HepG2 (cell line): ENCODE measurements at regions not wholly inside any gene's neighbourhood (a gene's known extent, or its start where the extent isn't known, plus 50 kb on each side); places are given as distances from the start of the nearest gene placed in this dataset.
A peak's percentile ranks its signal among the peaks of the same experiment; 100 is the strongest.

ENCODE experiments used
- ATAC-seq: fragments of 200-7000 bp; cut with Tn5 transposase; 3 replicates; pipeline ENCODE4 v1.9.1; 2020; ENCODE audit warnings: mild to moderate bottlenecking, moderate library complexity
- BruUV-seq: library from RNA; stranded (reverse); fragments of 400-500 nt; replicated peaks from 2 replicates; lab custom pipeline; 2021; lab: Mats Ljungman, UMichigan
- CTCF ChIA-PET: fragments of 300-600 bp; formaldehyde crosslinking; extraction: SDS; loops from one replicate; lab custom pipeline; 2021; ENCODE audit warnings: low total read pairs, inconsistent platforms, low intra/inter-chr PET ratio; lab: Yijun Ruan, JAX
- POLR2A ChIA-PET: fragments of 350-600 bp; sonication (Branson Sonifier 250); formaldehyde crosslinking; loops from one replicate; lab custom pipeline; 2020; ENCODE audit warnings: antibody characterized with exemption, inconsistent platforms; lab: Yijun Ruan, JAX
- DNase-seq: peaks from one replicate; pipeline ENCODE4 v3.0.0-alpha.2; 2015; ENCODE audit warnings: low spot score
- FAIRE-seq: peaks from 3 replicates; lab custom pipeline; 2011; peaks lifted over from hg19 to GRCh38; lab: Jason Lieb, UNC
- H2AFZ ChIP-seq: one replicate; pipeline ENCODE4 v1.6.1; 2011; ENCODE audit warnings: low read length, inconsistent platforms
- H3K27ac ChIP-seq: fragments of 300-600 bp; 3 replicates; pipeline ENCODE4 v1.8.0; 2011; ENCODE audit warnings: mixed run types, mild to moderate bottlenecking, mixed read lengths, low read length, inconsistent platforms; ENCODE audit not compliant: insufficient read depth; ENCODE audit errors: extremely low read length
- H3K27me3 ChIP-seq, 2 experiments: fragments of 200-600 bp in 1 of 2; 2 replicates in 1 of 2; 3 replicates in 1 of 2; pipeline versions ENCODE4 v1.6.0 to v1.8.0; 2011; ENCODE audit warnings: low read length in 2 of 2, mild to moderate bottlenecking in 2 of 2, moderate library complexity in 2 of 2, inconsistent platforms in 1 of 2; ENCODE audit not compliant: insufficient read depth in 2 of 2, control insufficient read depth in 1 of 2
- H3K36me3 ChIP-seq, 2 experiments: fragments of 200-600 bp in 1 of 2; replicated peaks in 1 of 2; 2 replicates in 1 of 2; 3 replicates in 1 of 2; pipeline versions ENCODE4 v1.5.1 to v1.8.0; 2011; ENCODE audit warnings: low read length in 2 of 2, inconsistent platforms in 1 of 2; ENCODE audit not compliant: insufficient read depth in 2 of 2, control insufficient read depth in 1 of 2
- H3K4me1 ChIP-seq: 2 replicates; pipeline ENCODE4 v1.5.1; 2012; ENCODE audit warnings: low read length, inconsistent platforms; ENCODE audit not compliant: insufficient read depth
- H3K4me2 ChIP-seq: 2 replicates; pipeline ENCODE4 v1.6.0; 2011; ENCODE audit warnings: low read depth, low read length, inconsistent platforms
- H3K4me3 ChIP-seq, 3 experiments: fragments of 200-600 bp in 1 of 3; sonication (generic), shearing (Covaris generic) in 1 of 3; replicated peaks in 1 of 3; 2 replicates each; pipeline ENCODE4 v1.5.1; 2011 to 2016; ENCODE audit warnings: low read length in 3 of 3, inconsistent platforms in 2 of 3, low read depth in 2 of 3, mild to moderate bottlenecking in 2 of 3, control low read depth in 1 of 3, mixed read lengths in 1 of 3; ENCODE audit not compliant: insufficient read depth in 1 of 3
- H3K79me2 ChIP-seq: one replicate; pipeline ENCODE4 v1.6.1; 2011; ENCODE audit warnings: low read length, inconsistent platforms; ENCODE audit not compliant: insufficient read depth
- H3K9ac ChIP-seq: 2 replicates; pipeline ENCODE4 v1.6.0; 2011; ENCODE audit warnings: mild to moderate bottlenecking, low read depth, low read length, inconsistent platforms; ENCODE audit not compliant: insufficient read depth
- H3K9me3 ChIP-seq: 2 replicates; pipeline ENCODE4 v1.5.1; 2012; ENCODE audit warnings: mild to moderate bottlenecking, low read length
- H4K20me1 ChIP-seq: 2 replicates; pipeline ENCODE4 v1.6.0; 2011; ENCODE audit warnings: inconsistent platforms, mild to moderate bottlenecking, low read length, moderate library complexity; ENCODE audit not compliant: insufficient read depth
- ATF5 ChIP-seq: sonication (generic); formaldehyde crosslinking; IDR thresholded peaks from 2 replicates; pipeline ENCODE4 v1.4.0; 2020; ENCODE audit warnings: mild to moderate bottlenecking, low read depth, missing genetic modification reagents
- ATF7 ChIP-seq, 2 experiments: fragments of 450-650 bp in 1 of 2; sonication (generic) in 1 of 2; formaldehyde crosslinking in 1 of 2; IDR thresholded peaks; 2 replicates each; pipeline versions ENCODE4 v1.4.0 to v1.6.1; 2016 to 2020; ENCODE audit warnings: antibody characterized with exemption in 1 of 2, mild to moderate bottlenecking in 1 of 2, missing genetic modification reagents in 1 of 2
- BCL6 ChIP-seq: IDR thresholded peaks from 2 replicates; pipeline ENCODE4 v1.6.1; 2016; ENCODE audit warnings: missing genetic modification reagents, missing compliant biosample characterization
- BRCA1 ChIP-seq: sonication (generic); formaldehyde crosslinking; IDR thresholded peaks from 2 replicates; pipeline ENCODE4 v1.4.0; 2020; ENCODE audit warnings: missing genetic modification reagents
- CENPX ChIP-seq: sonication (generic); formaldehyde crosslinking; IDR thresholded peaks from 2 replicates; pipeline ENCODE4 v1.9.0; 2021; ENCODE audit warnings: mild to moderate bottlenecking, missing genetic modification reagents, moderate library complexity
- CHCHD3 ChIP-seq: sonication (generic); formaldehyde crosslinking; IDR thresholded peaks from 2 replicates; pipeline ENCODE4 v1.8.0; 2022; ENCODE audit warnings: mild to moderate bottlenecking, missing genetic modification reagents, moderate library complexity
- HES4 ChIP-seq: sonication (generic); formaldehyde crosslinking; IDR thresholded peaks from 2 replicates; pipeline ENCODE4 v1.9.0; 2021; ENCODE audit warnings: mild to moderate bottlenecking, missing genetic modification reagents, borderline replicate concordance
- HNRNPH1 ChIP-seq: fragments of 200-400 bp; formaldehyde crosslinking; optimal IDR thresholded peaks from 2 replicates; pipeline ENCODE3; 2017; ENCODE audit warnings: mild to moderate bottlenecking, low read depth, low read length
- MTA1 ChIP-seq: sonication (generic); formaldehyde crosslinking; IDR thresholded peaks from 2 replicates; pipeline ENCODE4 v1.4.0; 2020; ENCODE audit warnings: missing genetic modification reagents, mild to moderate bottlenecking, borderline replicate concordance
- NR2F1 ChIP-seq, 2 experiments: fragments of 450-650 bp in 1 of 2; formaldehyde crosslinking in 1 of 2; IDR thresholded peaks; 2 replicates each; pipeline versions ENCODE4 v1.5.0 to v1.6.1; 2016 to 2020; ENCODE audit warnings: mild to moderate bottlenecking in 1 of 2, missing compliant biosample characterization in 1 of 2, missing genetic modification reagents in 1 of 2, moderate library complexity in 1 of 2
- PHF8 ChIP-seq: sonication (generic); formaldehyde crosslinking; IDR thresholded peaks from 2 replicates; pipeline ENCODE4 v1.5.0; 2020; ENCODE audit warnings: missing genetic modification reagents
- PPARG ChIP-seq: conservative IDR thresholded peaks from 2 replicates; pipeline ENCODE4 v1.6.1; 2016; ENCODE audit warnings: missing biosample characterization, missing genetic modification reagents
- RAD21 ChIP-seq: fragments of 450-650 bp; formaldehyde crosslinking; IDR thresholded peaks from 2 replicates; pipeline ENCODE4 v1.5.0; 2020; ENCODE audit warnings: mild to moderate bottlenecking
- TEAD2 ChIP-seq: sonication (generic); formaldehyde crosslinking; IDR thresholded peaks from 2 replicates; pipeline ENCODE4 v1.9.0; 2021; ENCODE audit warnings: missing genetic modification reagents
- ZEB1 ChIP-seq: IDR thresholded peaks from 2 replicates; pipeline ENCODE4 v1.6.1; 2012; ENCODE audit warnings: mild to moderate bottlenecking, low read depth, inconsistent platforms; ENCODE audit not compliant: insufficient replicate concordance
- ZNF124 ChIP-seq: sonication (generic); formaldehyde crosslinking; IDR thresholded peaks from 2 replicates; pipeline ENCODE4 v1.4.0; 2020; ENCODE audit warnings: missing genetic modification reagents
- ZNF20 ChIP-seq: sonication (generic); formaldehyde crosslinking; IDR thresholded peaks from 2 replicates; pipeline ENCODE4 v1.4.0; 2020; ENCODE audit warnings: mild to moderate bottlenecking, moderate library complexity, missing genetic modification reagents
- ZNF207 ChIP-seq: fragments of 450-650 bp; IDR thresholded peaks from 2 replicates; pipeline ENCODE4 v1.6.1; 2016; ENCODE audit warnings: antibody characterized with exemption, borderline replicate concordance
- ZNF235 ChIP-seq: sonication (generic); formaldehyde crosslinking; IDR thresholded peaks from 2 replicates; pipeline ENCODE4 v1.8.1; 2023; ENCODE audit warnings: mild to moderate bottlenecking, missing genetic modification reagents, borderline replicate concordance
- ZNF891 ChIP-seq: sonication (generic); formaldehyde crosslinking; IDR thresholded peaks from 2 replicates; pipeline ENCODE4 v1.5.0; 2020; ENCODE audit warnings: mild to moderate bottlenecking, missing genetic modification reagents
- ZSCAN20 ChIP-seq: sonication (generic); formaldehyde crosslinking; IDR thresholded peaks from 2 replicates; pipeline ENCODE4 v1.4.0; 2020; ENCODE audit warnings: missing genetic modification reagents, mild to moderate bottlenecking, borderline replicate concordance
- in situ Hi-C: cut with HindIII; loops from 2 replicates; pipeline ENCODE4 v1.10.0; 2017; ENCODE audit warnings: low pct_unique_long_range_greater_than_20kb; ENCODE audit not compliant: extremely low pct_ligation_motif_present
- intact Hi-C: fragments of 100-400 bp; cut with micrococcal nuclease; formaldehyde crosslinking; loops from one replicate; pipeline ENCODE4 v1.10.0; 2022; ENCODE audit not compliant: unreplicated experiment
- TF ChIP-seq, protein P1 (sequence below): sonication (generic); formaldehyde crosslinking; IDR thresholded peaks from 2 replicates; pipeline ENCODE4 v1.5.0; 2020; ENCODE audit warnings: missing genetic modification reagents
- TF ChIP-seq, protein P2 (sequence below): sonication (generic); formaldehyde crosslinking; conservative IDR thresholded peaks from 2 replicates; pipeline ENCODE4 v1.4.0; 2020; ENCODE audit warnings: mild to moderate bottlenecking, missing genetic modification reagents, moderate library complexity

- no peak for FAIRE-seq
- in situ Hi-C loops (no loop called here), intact Hi-C loops (loop anchor here (2.0 kb wide), 1 partner anchor 19 kb away; no protein-coding TSS in a partner anchor)
- no peaks in the 10 kb centered on the region for H3K9me3 ChIP-seq
- H3K27me3 ChIP-seq = no peaks in the 10 kb centered on the region
- ChIA-PET CTCF (no interaction called here), POLR2A (interaction anchor here (0.8 to 1.3 kb wide), 3 partner anchors 19 to 668 kb away, joined by 3 to 5 read pairs (median 3); no protein-coding TSS in a partner anchor)
- H3K4me3 ChIP-seq = peak overlapping the region in 2 of 3 experiments; percentile 8 to 30; a peak in 1 of 6 replicates
- H2AFZ ChIP-seq = no peak overlapping the region
- no TSS peak for BruUV-seq
- no peaks in the 10 kb centered on the region for H3K79me2 ChIP-seq
- peak; percentile 62 for DNase-seq
- H4K20me1 ChIP-seq = no peaks in the 10 kb centered on the region
- peak overlapping the region; percentile 85 for H3K4me2 ChIP-seq
- H3K36me3 ChIP-seq = no peaks in the 10 kb centered on the region
- H3K4me1 ChIP-seq = peaks cover 73% of the 10 kb centered on the region
- ATAC-seq = peak; percentile 45
- peak overlapping the region; percentile 62 for H3K9ac ChIP-seq
- H3K27ac ChIP-seq = peak overlapping the region; percentile 92
- no peak for TF ChIP-seq HES4
- TF ChIP-seq ZNF235 (CRISPR knock-in tag) = no peak
- TF ChIP-seq HNRNPH1 = no peak
- TF ChIP-seq NR2F1 (CRISPR knock-in tag; IDR thresholded peaks at IDR 0.05) = 0 out of 4 replicates have a peak, but pooled peaks of 1 of the 2 experiments have one; percentile 30
- TF ChIP-seq CHCHD3 = no peak
- TF ChIP-seq ATF5 (CRISPR knock-in tag) = no peak
- no peak for TF ChIP-seq MTA1 (CRISPR knock-in tag)
- TF ChIP-seq, protein P1, sequence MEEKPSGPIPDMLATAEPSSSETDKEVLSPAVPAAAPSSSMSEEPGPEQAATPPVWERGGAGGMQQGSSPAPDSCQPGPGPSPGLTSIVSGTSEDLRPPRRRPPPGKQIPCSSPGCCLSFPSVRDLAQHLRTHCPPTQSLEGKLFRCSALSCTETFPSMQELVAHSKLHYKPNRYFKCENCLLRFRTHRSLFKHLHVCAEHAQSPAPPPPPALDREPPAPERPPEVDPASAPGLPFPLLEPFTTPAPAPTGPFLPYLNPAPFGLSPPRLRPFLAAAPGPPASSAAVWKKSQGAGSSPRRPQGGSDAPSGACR (CRISPR knock-in tag) = no peak
- no peak for TF ChIP-seq ZSCAN20 (CRISPR knock-in tag)
- TF ChIP-seq ZNF207 = no peak
- peak; percentile 94 for TF ChIP-seq PPARG (CRISPR knock-in tag)
- no peak for TF ChIP-seq CENPX
- no peak for TF ChIP-seq BRCA1 (CRISPR knock-in tag)
- no peak for TF ChIP-seq RAD21 (CRISPR knock-in tag)
- no peak for TF ChIP-seq ZNF891 (CRISPR knock-in tag)
- TF ChIP-seq ATF7 (IDR thresholded peaks at IDR 0.05) = no peak
- no peak for TF ChIP-seq ATF7 (CRISPR knock-in tag; IDR thresholded peaks at IDR 0.05)
- TF ChIP-seq TEAD2 = no peak
- TF ChIP-seq ZNF124 = no peak
- no peak for TF ChIP-seq ZEB1
- no peak for TF ChIP-seq PHF8 (CRISPR knock-in tag)
- TF ChIP-seq, protein P2, sequence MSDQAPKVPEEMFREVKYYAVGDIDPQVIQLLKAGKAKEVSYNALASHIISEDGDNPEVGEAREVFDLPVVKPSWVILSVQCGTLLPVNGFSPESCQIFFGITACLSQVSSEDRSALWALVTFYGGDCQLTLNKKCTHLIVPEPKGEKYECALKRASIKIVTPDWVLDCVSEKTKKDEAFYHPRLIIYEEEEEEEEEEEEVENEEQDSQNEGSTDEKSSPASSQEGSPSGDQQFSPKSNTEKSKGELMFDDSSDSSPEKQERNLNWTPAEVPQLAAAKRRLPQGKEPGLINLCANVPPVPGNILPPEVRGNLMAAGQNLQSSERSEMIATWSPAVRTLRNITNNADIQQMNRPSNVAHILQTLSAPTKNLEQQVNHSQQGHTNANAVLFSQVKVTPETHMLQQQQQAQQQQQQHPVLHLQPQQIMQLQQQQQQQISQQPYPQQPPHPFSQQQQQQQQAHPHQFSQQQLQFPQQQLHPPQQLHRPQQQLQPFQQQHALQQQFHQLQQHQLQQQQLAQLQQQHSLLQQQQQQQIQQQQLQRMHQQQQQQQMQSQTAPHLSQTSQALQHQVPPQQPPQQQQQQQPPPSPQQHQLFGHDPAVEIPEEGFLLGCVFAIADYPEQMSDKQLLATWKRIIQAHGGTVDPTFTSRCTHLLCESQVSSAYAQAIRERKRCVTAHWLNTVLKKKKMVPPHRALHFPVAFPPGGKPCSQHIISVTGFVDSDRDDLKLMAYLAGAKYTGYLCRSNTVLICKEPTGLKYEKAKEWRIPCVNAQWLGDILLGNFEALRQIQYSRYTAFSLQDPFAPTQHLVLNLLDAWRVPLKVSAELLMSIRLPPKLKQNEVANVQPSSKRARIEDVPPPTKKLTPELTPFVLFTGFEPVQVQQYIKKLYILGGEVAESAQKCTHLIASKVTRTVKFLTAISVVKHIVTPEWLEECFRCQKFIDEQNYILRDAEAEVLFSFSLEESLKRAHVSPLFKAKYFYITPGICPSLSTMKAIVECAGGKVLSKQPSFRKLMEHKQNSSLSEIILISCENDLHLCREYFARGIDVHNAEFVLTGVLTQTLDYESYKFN (CRISPR knock-in tag) = 0 out of 2 replicates have a peak, but pooled peaks have one; percentile 25
- TF ChIP-seq BCL6 (CRISPR knock-in tag) = peak; percentile 36; the same call in 1 of the 2 replicates
- TF ChIP-seq ZNF20 (CRISPR knock-in tag) = no peak
These were observed 65.4 kb upstream of the STK32A start for GRCh38 chr5:147169399-147169798.
